ENCODE measurements at regions not wholly inside any gene's neighbourhood (a gene's known extent, or its start where the extent isn't known, plus 50 kb on each side); places are given as distances from the start of the nearest gene placed in this dataset.

DNA sequence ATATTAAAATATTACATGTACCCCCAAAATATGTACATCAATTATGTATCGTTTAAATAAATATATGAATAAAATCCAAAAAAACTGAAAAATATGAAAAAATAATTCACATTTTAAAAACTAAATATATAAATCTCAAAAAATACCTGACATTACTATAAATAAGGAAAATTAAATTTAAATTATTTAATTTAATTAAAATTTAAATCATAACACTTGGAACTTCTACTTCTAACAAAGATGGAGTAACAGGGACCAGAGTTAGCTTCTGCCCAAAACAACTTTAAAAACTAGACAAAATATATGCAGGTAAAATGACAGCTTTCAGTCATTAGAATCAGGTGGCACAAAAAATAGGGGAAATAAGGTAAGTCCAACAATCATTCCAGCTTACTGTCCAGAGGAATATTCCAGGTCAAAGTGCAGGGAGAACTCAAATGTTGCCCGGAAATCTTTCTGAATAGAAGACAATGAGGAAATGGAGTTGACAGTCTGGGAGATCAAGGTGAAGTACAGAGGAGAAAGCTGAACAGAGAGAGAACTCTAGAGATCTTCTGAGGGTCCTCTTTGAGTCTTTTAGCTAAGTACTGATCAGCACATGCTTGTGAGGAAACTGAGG, 207.7 kb upstream of the ATP11B start:
- DNase-seq (ENCODE audit: low spot score), result no peak

DNA sequence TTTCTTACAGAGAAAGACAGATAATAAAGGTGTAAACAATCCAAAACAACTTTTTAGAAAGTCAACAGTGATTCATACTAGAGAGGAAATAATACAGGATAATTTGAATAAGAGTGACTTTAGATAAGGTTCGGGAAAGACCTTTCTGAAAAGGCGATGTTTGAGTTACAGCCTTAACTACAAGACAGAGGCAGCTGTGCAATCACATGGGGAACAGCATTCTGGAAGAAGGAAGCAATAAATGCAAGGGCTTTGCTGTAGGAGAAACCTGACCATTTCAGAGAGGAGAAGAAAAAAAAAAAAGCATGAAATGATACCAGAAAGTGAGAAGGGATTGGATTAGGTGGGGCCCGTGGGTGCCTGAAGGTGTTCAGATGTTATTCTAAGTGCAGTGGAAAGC, 200.6 kb upstream of the ATP11B start:
- no peak for DNase-seq (ENCODE audit: low spot score)

DNA sequence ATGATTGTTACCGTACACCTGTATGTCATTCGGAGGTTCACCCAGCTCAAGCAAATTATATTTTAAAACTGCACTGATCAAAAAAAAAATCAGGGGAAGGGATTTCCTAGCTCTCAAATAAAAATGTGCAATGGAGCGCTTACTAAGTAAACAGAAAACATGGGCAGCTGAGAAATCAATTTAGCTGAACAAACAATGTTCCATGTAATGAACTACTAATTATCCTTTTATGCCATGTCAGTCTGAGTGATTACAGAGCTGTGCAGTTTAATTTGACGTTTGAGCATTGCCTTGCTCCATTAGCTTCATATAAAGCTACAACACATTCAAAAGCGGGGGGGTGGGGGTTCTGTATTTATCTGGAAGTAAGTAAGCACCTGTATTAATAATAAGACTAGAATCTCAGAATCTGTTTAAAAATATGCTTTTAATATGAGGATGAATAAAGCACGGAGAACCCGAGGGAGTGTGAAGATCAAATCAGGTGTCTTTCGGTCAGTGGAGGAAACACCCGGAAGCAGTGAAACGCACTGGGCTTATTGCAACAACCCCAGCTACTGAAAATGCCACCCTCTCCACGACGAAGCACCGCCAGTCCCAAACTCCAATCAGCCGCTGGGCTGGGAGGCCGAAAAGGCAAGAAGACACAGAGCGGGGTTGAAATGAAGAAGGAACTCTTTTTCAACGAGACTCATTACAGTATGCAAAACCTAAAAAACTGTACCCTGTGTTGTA, 196.5 kb upstream of the ATP11B start:
- no peak for DNase-seq (ENCODE audit: low spot score)

DNA sequence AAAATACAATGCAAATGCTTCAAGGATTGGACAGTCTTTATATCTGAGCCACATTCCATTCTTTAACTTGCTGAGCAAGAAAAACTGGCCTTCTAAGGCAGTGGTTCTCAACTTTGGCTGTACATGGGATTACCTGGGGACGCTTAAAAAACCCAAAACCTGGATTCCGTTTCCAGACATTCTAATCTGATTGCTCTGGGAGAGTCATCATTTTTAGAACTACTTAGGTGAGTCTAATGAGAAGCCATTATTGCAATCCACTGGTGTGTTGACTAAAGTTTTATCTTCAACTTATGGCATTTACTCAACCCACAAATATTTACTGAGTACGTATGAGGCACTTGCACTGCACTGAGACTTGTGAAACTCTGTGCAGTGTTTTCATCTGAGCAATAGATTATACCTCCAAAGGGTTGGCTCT, 195.7 kb upstream of the ATP11B start:
- peak; percentile 11 for DNase-seq (ENCODE audit: low spot score)

DNA sequence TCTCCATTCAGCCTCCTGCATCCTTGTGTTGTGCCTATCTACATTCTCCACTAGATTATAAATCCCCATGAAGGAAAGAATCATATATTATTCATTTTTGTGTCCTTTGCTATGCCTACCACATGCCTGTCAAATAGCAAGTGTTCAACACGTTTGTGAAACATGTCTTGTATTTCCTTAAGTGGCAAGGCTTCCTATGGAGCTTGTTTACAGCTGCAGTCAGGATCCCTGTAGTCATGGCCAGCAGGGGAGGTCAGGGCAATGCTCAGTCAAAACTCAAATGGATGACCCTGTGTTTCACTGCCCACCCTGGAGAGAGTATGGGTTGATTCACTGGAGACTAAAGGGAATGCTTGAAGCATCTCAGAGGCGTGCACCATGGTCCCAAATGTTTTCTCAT, 191.7 kb upstream of the ATP11B start:
- DNase-seq (ENCODE audit: low spot score), result no peak

DNA sequence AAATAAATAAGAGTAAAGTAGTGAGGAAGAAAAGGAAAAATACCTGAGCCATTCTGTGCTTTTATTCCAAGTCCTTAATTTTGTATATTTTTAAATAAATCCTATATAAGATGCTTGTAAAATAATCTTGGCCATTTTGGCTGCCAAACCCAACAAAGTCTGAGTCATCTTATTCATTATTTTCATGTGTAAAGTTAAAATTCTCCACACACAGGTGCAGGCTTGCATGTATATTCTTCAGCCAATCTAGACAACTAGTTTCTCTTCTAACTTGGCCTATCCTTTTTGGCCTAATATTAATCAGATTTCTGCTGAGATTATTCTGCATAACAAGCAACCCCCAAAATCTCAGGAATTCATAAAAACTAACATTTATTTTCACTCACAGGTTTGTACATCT, 189.8 kb upstream of the ATP11B start:
- no peak for DNase-seq (ENCODE audit: low spot score)

DNA sequence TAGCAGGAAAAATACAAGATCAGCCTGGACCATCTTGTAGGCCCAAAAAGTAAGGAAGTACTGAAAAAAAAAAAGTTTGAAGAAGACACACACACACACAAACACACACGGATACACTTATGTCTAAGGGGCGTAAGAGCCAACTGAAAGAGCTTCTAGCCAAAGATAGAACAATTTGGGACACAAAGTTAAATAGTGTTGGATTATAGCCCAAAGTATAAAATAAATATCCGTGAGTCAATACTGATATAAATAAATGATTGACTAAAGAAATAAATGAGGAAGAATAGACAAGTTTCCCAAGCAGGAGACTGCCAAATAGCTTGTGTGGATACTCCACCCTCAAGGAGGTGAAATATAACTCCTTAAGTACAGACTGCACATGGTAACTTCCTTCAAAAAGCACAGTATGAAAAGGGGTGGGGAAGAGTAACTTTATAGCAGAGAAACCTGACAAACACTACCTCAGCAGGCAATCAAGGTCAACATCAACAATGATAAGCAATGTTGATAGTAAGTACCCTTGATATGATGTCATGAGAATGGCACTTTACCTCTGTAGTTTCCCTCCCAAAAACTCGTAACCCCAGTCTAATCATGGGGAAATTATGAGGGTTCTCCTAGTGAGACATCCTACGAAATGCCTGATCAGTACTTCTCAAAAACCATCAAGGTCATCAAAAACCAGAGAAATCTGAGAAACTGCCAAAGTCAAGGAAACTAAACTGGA, 187.3 kb upstream of the ATP11B start:
- DNase-seq (ENCODE audit: low spot score), result no peak

DNA sequence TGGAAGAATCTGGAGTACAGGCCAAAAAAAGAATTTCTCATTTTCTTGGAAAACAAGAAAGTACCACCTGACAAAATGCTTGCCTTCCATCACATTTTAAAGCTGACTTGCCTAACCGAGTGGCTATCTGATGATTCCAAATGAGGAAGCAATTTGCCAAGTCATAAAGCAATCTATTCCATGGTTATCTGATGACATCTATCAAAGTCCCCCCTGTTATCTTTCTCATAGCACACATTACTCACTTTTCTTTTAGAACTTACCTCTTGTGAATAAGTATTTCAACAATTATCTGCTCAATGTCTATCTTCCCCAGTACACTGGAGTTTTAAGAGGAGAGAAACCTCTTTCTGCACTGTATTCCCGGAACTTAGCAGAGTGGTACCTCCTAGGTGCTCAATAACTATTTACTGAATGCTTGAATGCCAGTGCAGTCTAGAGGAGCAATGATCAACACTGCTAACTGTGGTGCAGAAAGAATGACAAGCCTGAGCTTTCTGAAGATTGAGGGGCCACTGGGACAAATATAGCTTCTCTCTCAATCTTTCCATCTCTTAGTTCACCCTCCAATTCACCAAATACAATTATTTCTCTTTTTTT, 186.3 kb upstream of the ATP11B start:
- DNase-seq (ENCODE audit: low spot score), result no peak

DNA sequence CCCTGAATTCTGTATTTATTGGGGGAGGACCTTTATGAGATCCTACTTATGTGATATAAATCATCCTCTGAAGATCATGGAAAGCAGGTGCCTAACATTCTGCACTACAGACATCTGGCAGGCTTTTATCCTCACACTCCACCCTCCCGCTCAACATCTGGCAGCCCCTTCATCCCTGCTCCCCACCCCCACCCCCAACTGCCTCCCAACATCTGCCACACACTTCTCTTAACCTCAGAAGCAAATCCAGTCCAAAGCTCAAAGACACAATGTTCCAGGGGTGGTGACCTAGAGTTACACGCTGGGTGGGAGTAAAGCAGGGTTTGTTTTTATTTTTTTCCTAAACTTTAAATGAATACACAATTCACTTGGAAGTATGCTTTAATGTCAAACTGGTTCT, 184.5 kb upstream of the ATP11B start:
- DNase-seq (ENCODE audit: low spot score), result no peak

DNA sequence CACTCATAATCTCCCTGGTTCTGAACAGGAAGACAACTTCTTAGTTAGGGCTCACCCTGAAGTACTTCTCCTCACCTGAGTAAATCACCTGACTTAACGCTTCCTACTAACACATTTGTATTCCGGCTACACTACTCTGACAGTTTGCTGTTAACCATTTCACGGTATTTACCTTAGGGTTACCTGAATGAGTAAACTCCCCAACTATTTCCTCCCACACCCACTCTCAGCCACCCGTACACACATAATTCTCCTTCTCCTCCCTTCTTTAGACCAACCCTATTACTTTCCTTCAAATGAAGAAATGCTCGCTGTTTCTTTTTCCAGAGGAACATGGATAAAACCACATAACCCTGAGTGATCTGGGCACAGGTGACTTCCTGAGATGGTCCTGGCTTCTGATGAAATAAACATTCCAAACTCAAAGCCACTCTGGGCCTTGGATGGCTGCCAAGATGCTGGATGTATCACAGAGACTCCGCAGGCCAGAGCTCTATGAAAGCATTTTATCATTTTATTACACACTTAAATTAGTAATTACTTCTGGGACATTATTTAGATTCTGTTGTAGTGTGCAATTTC, 183.6 kb upstream of the ATP11B start:
- no peak for DNase-seq (ENCODE audit: low spot score)

DNA sequence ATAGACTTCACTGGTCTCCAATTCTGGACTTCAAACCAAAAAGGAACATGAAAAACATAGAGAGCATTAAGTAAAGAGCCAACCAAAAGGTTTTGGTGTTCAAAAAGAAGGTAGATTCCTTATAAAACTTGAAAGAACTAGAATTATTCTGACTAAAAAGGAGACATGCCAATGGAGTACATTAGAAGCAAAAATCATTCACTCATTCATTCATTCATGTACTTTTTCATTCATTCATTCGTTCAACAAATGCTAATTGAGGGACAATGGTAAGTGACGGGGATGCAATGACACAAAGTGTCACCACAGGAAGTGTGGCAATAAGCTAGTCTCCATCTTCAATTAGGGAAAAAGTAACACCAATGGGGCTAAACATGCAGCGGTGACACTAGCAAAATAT, 181.0 kb upstream of the ATP11B start:
- no peak for DNase-seq (ENCODE audit: low spot score)

DNA sequence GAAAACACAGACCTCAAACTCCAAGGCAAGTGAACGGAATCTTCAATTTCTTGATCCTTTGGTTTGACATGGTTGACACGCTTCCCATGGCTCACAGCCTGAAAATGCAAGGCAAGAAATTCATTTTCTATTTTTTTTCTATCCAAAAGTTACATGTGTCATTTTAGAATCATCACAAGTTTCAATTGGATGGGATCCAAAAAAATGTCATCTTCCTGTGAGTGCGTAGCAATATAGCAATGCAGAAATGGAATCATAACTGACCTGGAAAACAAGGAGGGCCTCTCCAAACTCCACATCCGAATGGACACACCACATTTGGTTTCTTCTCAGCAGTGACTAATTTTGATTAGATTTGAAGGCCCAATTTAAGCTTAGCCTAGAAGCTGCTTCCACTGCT, 175.8 kb upstream of the ATP11B start:
- DNase-seq (ENCODE audit: low spot score), result peak; percentile 39

DNA sequence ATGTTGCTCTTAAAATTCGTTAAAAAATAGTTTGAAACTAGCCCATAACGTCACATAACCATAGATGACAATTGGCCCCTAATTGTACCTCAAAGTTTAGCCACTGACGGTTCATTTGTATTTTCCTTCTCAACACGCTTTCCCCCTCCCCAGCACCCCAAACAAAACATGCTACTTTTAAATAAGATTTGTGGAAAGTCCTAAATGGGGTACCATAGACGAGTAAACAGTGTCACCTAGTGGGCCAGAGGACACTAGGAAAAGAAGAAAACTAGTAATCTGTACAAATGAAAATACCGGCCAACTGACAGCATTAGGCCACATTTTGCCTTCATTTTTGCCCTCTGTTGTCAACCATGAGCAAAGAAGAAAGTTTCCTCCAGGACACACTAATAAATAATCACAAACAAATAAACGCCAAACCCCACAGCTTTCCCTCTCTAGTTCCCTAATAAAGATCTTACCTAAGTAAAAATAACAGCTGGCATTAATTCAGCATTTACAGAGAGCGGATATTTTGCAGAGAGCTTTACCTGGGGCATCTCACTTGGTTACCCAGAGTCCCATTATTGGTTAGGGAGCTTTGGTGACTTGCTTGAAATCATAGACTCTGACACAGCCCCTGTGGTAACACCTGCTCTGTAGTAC, 175.1 kb upstream of the ATP11B start:
- DNase-seq (ENCODE audit: low spot score), result peak; percentile 50

DNA sequence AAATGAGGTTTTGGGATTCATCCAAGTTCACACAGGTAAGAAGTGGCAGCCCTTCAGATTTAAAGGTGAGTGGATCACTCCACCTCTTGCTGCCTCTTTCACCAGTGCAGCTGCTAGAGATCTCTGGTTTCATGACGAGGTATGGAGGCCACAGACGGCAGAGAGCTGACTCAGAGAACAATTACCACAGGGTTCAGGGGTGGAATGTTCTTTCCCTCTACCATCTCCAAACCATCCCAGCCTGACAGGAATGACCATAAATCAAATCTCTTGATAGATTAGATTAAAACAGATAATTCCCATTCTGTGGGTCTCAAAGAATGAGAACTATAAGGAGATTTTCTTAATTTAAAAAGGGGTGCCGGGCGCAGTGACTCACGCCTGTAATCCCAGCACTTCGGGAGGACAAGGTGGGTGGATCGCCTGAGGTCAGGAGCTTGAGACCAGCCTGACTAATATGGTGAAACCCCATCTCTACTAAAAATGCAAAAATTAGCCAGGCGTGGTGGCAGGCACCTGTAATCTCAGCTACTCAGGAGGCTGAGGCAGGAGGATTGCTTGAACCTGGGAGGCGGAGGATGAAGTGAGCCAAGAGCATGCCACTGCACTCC, 174.2 kb upstream of the ATP11B start:
- DNase-seq (ENCODE audit: low spot score), result no peak

DNA sequence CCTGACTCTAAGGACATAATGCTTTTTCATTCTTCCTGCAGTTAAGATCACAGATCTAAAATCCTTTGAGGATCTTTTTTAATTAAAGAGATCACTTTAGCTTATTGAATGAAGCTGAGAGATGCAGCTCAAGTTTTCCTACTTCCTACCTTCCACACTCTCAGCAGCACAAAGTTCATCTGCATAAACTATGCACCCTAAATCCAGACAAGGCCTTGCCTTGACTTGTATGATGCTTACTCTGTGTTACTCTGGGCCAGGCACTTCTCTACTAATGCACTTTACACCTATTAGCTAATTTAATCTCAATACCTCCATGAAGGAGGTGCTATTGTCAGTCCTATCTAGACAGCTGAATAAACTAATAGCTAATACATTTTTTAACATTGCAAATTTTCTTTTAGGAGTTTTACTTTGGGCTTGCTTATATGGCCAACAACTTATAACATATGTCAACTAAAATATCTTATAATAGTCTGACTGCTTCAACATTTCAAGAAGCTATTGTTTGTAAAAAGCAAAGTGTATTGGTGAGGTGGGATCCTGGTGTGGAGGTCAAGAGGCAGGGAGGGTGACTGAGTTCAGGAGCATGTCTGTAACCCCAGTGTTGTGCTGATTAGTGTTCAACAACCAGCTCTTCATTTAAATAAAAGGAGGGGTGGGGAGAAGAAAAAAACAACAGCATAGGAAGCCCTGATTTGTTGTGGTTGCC, 172.4 kb upstream of the ATP11B start:
- no peak for DNase-seq (ENCODE audit: low spot score)

DNA sequence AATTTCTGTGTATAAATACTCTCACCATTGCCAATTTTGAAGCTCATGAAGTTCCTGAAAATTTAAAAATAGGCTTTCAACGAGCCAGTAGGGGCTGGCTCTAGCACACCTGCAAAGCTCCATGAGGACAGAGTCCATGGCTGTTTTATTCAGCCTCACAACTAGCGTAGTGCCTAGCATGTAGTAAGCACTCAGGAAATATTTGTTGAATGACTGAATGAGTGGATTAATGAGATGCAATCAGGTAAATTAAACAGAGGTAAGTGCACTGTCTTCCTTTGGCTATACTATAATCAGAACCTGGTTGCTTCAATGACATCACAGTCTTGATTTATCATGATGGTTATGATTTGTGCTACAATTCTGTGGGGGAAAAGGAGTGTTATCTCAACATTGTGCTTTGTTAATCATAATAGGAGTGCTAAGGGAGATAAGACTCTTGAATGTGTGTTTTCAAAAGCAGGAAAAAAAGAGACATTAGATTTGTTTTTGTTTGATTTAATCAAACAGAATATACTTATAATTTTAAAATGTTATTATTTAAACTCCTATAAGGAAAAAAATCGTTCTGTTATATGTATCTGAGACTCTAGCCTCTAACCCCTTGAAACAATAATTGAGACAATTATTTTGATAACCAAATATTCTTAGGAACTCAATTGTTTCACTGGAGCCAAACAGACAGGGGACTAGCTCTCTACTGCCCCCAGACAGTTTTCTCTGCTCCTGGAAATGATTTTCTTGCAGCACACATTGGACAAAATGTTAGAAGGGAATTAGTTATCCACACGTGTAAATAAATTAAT, 171.7 kb upstream of the ATP11B start:
- peak; percentile 26 for DNase-seq (ENCODE audit: low spot score)

DNA sequence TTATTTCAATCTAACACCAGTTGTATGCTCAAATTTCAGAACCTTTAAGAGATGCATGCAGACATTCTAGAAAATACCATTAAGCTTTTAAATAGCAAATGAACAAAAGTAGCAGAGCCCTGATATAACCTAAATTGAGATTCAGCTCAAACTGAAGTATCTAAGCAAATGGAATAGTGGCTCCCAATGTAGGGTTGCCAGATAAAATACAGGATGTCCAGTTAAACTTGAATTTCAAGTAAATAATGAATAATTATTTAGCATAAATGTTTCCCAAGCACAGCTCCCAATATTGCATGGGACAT, 171.1 kb upstream of the ATP11B start:
- DNase-seq (ENCODE audit: low spot score), result no peak

DNA sequence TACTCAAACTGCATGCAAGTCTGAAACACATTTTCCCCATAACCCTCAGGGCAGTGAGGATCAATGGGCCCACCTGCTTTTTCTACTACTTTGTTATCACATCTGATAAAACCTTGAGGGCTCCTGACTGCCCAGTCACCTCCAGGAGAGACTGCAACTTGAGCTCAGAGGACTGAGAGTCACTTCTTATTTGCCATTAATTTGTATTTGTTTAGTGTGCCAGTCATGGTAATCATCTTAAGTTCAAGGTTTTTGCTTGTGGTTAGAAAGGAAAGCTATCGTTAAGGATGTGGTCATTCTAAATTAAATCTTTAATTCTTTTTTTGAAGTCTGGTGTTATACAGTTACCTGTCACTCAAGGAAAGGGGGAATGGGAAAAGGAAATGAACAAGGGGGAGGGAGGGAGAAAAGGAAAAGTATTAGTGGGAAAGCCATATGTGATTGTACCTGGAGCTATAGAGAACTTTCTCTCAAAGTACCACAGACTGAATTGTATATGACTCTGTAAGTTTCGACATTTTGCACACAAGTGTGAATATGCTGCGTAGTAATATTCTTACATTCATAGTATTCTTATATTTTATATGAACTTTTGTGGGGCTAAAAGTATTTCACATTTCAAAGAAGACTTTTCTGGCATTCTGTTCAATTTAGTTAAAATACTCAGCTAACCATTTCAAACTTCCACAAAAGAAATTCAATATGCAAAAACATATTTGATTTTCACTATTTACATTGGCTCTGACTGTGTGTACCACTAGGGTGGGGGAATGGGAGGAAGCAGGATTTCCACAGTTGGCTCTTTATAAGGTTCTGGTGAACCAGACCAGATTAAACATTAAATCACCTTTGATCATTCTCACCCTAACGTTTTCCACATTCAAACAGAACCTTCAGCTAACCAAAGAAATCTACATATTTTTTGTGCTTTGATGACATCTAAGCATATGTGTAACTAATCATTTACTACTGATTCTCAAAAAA, 166.5 kb upstream of the ATP11B start:
- no peak for DNase-seq (ENCODE audit: low spot score)

DNA sequence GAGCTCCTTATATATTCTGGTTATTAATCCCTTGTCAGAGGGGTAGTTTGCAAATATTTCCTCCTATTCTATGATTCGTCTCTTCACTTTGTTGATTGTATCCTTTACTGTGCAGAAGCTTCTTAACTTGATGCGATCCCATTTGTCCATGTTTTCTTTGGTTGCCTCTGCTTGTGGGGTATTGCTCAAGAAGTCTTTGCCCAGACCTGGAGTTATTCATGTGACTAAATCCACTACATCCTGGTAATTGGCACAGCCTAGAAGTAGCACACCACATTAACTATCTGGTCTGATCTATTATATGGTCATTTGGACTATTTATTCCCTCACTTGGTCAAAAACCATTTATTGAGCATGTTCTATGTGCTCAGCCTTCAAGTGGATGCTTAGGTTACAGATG, 164.8 kb upstream of the ATP11B start:
- no peak for DNase-seq (ENCODE audit: low spot score)
